Germinal center (tissue), 1 donor: ENCODE measurements at regions not wholly inside any gene's neighbourhood (a gene's known extent, or its start where the extent isn't known, plus 50 kb on each side); places are given as distances from the start of the nearest gene placed in this dataset.
A peak's percentile ranks its signal among the peaks of the same experiment; 100 is the strongest.

Experiments
- DNase-seq: peaks from one replicate; pipeline ENCODE4 v3.0.0; 2012; ENCODE audit warnings: mixed read lengths, low spot score

DNA sequence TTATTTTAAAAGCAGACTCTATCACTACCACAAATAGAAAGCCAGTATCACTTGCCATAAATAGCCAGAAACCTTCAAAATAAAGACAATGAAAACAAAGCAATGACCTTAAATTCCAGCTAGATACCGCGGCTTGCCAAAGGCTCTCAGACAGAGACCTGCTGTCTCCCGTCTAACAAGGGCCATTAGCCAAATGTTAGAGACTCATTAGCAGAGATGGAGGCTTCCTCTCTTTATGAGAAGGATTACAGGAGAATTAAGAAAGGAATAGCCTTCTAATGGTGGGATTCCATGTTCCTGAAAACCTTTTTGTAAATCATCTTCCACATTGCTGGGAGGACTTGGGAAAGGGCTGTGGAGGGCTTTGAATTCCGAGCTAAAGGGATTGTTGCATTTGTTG lies 206.7 kb downstream of the AACS start:
- no peak for DNase-seq

DNA sequence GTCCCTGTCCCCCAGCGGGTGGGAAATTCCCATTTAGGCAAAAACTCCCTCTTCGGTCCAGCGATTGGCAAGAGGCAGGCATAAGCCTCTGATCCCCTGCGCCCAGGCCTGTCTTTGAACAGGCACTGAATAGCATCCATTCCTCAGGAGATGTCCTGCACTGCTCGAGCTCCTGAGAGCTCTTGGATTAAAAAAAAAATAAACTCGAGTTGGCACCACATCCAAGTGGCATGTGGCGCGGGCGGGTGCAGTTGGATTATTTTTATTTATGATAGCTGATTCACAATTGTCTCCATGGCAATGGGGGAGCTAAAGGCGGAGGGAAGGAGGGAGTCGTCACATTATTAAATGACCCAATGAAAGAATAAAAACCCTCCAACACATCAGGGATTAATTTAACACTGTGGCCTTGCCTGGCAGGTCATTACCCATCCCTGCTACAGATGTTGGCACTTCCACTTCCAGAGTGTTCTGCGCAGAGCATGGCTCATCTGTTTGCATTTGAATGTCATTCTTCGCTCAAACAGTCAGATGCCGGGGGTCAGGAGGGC lies 207.2 kb downstream of the AACS start:
- no peak for DNase-seq

DNA sequence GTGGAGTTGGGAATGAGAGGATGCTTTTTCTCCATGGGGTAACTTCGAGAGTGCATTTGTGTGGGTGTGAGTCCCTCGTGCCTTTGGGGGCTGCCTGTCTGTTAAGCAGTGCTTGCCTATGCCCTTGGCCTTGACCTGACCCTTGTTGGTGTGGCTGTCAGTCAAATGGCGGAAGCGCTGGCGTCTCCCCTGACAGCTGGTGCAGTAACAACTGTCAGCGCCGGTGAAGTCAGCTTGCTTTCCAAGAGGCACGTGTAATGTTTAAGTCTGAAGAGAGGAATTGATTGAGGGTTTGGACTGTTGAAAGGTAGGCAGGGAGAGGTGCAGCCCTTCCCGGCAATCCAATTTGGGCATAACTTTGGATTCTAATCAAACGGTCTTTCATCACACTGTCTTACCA lies 211.3 kb downstream of the AACS start:
- no peak for DNase-seq

DNA sequence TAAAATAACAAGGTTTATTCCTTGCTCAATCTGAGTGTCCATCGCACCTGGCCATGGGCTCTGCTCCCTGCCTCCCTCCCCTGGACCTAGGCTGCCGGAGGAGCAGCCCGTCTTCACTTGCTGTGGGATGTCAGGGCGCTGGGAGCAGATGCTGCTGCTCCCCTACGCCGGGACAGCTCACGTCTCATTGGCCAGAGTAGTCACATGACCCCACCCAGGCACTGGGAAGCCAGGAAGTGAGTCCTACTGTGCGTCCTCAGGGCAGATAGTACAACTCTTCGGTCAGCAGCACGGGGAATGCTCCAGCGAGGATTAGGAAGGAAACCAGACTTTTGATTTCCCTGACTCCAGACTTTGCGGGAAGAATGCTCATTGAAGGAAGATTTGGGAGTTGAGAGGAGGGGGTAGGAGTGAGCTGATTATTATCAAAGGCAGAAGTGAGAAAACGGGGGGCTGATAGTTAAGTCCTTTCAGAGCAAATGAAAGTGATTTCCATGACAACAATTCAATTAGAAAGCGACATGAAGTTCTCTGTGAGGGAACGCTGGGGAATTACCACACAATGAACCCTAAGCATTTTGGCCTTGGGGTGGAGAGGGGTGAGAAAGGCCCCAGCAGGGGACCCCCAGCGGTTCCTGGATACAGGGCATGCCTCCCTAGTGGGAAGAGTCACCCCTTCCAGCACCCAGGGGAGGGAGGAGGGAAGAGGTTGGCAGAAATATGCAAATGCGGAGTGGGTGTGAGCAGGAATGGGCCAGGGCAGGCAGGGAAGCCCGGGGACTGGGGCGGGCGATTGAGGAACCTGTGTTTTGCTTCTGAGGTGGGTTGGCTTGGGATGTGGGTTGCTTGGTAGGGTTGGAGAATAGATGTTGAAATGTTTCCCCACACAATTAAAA lies 215.5 kb downstream of the AACS start:
- peak; percentile 38 for DNase-seq

DNA sequence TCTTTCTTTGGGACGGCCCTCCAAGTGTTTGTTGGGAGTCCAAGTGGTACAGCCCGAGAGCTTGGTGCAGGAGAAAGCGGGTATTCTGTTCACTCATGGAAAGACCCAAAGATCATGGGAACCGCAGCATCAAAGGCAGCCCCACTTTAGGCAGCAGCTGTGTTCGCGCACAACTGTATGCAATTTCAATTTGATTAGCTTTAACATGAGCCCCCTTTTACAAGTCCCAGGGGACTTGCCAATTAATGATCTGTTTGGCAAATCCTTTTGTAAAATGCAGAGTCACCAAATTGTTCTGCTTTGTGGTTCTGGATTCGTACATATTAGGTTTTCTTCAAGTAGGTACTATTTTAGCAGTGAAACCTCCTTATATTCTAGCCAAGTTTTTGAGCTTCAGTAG lies 217.7 kb downstream of the AACS start:
- no peak for DNase-seq

DNA sequence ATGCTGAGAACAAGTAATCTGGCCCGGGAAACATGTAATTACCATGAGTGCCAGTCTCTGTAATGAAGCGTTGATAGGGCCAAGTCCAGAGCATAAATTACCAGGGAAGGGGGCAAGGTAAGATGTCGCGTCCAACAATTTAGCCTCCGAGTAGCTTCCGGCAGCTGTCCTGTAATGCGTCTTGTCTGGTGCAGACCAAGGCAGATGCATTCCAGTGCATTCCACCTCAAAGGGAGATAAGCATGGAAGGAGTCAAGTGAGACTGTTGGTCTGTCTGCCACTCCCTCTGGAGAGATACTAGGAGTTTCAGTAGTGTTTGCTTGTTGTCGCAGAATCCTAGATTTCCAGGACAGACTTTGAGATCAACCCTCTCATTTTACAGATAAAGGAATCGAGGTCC lies 218.3 kb downstream of the AACS start:
- no peak for DNase-seq

DNA sequence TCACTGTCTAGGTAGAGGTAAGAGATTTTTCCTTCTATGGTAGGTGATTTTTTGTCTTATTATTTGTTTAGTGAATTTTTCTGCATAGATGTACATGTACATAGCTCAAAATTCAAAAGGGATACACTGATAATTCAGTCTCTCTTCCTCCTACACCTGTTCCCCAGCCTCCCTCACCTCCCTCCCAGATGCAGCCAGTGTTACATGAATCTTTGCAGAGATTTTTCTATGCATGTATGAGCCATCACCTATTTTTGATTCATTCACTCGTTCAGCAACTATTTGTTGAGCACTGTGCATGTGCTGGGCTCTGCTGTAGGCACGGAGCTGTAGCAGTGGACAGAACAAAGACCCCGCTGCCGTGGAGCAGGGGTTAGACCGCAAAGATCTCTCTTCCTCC lies 218.9 kb downstream of the AACS start:
- no peak for DNase-seq

DNA sequence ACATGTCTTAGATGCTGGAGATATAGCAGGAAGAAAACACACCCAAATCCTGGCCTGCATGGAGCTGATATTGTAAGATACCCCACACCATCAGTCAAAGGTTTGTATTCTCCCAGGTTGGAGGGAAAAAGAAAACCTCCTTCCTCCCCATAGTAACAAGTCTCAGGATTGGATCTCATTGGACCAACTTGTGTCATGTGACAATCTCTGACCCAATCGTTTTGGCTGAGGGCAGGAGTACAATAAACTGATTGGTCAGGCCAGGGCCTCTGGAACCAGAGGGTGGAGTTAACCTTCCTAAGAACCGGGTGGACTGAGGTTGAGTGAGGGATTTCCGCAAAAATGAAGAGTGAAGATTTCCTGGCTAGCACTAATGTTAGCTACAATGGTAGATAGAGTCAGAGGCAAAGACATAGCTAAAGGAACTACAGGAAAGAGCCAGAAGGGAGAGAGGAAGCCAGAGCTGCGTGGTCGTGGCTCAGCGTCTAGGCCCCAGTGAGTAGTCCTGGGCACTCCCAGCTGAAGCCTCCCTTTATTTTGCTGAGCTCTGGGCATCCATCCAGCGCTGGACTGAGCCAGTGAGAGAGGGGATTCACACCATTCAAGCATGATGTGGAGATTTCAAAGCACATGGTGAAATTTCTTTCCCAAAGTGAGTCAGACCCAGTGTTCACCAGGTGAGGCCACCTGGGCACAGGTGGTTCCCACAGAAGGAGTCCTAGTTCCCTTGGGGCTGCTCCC lies 219.9 kb downstream of the AACS start:
- peak; percentile 38 for DNase-seq

DNA sequence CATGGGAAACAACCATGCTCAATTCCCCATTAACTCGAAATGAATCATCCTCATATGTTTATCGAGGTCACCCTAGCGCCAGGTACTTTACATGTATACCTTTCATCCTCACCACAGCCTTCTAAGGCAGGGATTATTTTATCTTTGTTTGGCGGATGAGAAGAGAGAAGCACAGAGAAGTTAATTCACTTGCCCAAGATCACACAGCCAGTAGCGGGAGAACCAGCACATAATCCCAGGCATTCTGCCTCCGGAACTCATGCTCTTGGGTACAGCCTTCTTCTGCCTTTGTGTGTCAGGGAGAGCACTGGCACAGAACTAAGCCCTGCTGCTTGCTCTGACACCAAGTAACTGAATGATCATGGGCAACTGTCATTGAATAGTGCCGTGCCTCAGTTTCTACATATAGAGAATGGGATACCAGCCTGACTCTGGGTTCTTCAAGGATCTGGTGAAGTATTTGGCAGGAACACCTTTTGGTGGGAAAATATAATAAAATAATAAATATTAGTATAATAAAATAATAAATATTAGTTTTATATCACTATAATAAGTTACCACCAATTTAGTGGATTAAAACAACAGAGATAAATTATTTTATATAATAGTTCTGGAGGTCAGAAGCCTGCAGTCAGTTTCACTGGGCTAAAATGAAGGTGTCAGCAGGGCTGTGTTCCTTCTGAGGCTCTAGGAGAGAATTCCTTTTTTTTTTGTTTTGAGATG lies 220.9 kb downstream of the AACS start:
- DNase-seq: no peak

DNA sequence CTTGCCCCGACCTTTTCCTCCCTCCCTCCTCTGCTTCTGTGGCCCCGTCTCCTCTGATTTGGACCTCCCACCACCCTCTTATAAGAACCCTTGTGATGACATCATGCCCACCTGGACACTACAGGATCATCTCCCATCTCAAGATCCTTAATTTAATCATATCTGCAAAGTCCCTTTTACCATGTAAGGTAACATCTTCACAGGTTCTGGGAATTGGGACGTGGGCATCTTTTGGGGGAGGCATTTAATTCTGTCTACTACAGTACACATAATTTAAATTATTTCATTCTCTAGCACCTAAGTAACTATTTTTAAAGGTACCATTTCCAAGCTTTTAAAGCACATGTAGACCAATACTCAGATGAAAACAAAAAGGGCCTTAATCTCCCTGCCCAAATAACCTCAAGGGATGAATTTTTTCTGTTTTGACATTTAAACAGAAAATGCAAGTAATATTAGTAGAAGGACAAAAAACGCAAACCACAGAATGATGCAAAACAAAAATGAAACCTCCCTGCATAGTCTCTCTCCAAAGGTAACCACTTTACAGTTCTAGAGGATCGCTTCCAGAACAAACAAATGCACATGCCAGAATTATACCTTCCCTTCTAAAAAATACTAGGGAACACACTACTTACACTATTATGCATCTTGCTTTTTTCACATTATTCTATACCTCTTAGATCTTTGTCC lies 222.1 kb downstream of the AACS start:
- no peak for DNase-seq

DNA sequence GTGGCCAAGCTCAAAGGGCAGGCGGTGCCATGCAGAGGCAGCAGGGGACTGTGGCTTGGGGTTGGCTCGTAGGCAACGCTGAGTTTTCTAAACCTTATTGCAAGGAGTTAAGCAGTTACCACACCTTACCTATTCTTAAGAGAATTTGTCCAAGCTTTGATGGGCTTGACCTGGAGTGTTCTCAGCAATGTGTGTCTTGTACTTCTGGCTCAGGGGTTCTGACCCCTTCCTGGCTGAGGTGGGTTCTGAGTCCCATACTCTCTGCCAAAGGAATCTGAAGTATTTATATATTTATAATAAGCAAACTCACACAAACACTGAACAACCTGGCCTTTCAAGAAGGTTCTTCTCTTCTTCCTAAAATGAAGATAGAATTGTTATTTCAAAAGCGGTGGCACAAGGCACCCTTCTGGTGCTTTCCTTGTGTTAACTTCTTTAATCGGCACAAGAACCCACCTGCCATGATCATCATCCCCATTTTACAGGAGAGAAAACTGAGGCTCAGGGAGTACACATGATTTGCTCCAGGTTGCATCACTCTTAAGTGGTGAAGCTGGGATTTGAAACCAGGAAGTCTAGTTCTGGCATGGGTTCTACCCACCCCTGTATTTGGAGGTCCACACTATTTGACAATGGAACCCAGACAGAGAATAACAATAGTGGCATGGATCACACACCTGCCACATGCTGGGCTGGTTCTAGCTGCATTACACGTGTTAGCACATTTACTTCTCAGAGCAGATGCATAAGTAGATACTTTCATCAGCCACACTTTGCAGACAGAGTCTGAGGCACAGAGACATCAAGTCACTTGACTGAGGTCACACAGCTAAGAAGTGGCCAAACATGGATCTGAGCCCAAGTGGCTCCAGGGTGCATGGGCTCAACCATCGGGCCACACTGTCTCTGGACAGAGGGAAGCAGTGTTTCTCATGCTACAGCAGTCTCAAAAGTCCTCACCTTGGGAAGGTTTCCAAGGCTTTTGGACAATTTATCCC lies 224.0 kb downstream of the AACS start:
- no peak for DNase-seq

DNA sequence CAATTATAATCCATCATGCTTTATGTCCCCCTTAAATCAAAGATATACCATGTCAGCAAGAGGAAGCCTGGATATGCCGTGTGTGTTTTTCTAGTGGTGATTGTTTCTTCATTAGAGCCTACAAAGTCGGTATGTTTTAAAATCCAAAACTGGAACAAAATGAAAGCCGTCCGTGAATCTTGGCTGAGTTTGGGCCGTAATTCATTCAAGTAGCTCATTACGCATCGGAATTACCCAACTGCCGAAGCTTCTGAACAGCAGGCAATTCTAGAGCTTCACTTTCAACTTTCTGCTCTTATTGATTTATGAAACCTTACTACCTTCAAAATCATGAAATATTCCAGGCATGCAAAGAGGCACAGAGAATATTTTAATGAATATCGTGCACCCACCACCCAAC lies 224.7 kb downstream of the AACS start:
- no peak for DNase-seq

DNA sequence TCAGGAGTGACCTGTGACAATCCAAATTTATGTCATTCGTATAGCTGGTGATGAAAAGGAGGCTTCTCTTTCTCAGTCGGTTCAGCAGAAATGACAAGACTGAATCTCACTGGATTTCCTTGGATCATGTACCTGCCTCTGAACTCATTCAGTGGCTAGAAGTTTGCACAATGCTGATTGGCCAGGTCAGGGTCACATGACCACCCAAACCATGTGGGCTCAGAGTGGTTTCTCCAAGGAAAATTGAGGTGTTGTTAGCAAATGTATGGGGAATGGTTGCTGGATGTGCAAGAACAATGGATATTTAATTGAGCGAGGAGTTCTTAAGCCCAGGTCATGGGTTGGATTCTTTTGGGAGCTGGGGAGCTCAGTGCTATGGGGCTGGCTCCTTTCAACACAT lies 227.5 kb downstream of the AACS start:
- no peak for DNase-seq

DNA sequence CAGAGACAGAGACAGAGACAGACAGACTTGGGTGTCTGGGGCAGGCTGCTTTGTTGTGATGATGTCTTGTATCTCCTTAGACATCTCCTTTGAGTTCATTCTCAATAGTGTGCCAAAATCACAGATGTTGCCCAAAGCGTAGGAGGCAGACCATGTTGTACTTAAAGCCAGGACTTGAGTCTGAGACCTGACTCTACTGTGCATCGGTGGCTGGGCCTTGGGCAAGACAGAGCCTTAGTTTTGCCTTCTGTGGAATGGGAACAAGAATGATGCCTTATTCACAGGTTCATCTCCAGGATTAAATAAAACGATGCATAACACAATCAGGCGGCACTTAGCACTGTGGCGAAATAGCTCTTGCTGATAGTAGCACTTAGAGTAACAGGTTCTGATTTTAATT lies 230.3 kb downstream of the AACS start:
- DNase-seq: no peak

DNA sequence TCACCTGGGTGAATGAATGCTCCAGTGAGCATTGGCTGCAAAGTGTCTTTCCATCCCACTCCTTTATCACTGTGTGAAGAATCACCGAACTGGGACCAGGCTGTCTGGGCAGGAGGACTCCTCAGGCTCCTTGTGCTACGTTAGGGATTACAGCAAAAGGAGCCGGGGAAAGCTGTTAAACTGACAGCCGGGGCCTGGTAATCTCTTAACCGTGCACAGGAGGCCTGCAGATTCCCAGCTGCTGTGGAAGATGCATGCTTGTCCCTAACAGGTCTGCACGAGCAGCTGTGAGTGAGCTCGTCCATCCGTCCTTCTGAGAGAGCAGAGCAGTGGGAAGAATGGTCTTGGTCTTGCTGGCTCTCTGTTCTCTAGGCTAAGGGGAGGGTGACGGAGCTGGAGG lies 231.5 kb downstream of the AACS start:
- DNase-seq: no peak

DNA sequence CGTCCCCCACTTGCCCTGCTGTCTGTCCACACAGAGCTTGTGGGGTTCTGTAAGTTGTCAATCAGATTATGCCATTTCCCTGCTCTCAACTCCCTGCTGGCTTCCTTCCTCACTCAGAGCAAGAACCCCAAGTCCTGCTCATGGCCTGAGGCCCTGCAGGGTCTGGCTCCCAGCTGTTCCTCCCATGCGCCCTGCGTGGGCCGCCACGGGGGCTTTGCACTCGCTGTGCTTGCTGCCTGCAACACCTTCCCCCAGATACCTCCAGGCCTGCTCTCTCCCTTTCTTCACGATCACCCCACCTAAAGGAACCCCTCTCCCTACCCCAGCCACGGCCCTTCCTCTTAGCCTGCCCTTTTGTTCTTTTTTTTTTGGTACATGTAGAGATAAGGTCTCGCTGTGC lies 234.6 kb downstream of the AACS start:
- no peak for DNase-seq

DNA sequence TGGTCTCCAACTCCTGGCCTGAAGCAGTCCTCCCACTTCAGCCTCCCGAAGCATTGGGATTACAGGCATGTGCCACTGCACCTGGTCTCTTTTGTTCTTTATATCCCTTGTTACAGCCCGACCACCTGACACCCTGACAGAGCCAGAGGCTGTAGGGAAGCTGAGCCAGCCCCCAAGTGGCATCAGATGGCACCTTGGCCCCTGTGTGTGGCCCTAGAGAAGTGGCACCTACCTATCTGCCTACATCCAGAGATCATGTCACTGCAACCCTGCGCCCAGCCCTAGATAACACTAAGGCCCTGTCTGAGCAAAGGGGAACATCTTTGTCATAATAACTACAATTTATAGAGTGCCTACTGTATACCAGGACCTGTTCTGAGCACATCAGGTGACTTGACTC lies 235.0 kb downstream of the AACS start:
- no peak for DNase-seq

DNA sequence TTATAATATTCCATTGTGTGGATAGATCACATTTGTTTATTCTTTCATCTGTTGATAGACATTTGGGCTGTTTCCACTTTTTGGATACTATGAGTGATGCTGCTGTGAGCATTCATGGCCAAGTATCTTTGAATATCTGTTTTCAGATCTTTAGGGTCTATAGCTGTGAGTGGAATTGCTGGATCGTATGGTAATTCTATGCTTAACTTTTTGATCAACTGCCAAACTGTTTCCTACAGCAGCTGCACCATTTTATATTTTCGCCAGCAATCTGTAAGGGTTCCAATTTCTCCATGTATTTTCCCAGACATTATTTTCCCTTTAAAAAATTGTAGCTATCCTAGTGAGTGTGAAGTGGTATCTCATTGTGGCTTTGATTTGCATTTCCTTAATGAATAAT lies 238.1 kb downstream of the AACS start:
- DNase-seq: no peak

DNA sequence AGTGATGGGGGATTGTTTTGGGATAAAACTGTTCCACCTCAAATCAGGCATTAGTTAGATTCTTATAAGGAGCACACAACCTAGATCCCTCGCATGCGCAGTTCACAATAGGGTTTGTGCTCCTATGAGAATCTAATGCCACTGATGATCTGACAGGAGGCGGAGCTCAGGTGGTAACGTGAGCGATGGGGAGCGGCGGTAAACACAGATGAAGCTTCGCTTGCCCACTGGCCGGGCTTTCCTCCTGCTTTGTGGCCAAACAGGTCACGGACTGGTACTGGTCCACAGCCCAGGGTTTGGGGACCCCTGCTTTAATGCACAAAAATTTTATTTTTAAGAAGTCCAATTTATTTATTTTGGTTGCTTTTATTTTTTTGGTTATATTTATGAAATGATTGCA lies 238.8 kb downstream of the AACS start:
- no peak for DNase-seq

DNA sequence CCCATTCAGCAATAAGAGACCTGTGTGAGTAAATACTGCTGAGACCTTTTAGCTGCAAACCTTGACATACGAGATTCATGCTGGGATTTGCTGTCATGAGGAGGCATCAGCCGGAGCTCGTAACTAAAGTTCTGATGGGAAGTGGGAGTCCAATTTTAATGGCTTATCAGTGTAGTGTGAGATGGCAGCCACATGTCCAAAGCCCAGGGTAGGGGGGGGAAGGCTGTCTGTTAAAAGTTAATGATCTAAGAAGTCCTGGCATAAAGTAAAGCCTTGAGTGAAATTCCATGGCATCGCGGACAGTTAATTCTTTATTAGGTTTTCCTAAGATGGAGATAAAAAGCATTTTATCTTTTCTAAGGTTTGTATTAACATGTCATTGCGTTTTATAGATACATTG lies 240.0 kb downstream of the AACS start:
- no peak for DNase-seq

DNA sequence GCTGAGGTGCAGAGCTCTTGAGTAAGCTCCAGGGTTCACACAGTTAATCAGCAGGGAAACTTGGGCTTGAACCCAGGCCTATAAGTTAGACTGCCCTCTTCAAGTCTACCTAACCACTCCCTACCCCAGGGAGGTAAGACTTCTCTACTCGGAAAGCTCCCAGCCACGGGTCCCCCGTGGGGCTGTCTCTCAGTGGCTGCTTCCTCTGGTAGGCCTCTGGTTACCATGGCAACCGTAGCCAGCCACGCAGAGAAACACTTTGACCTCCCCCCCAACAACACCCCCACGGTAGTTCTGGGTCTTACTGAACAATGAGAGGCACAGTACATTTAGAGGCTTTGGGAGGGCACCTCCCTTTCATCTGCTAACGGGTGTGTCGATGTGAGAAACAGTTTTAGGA lies 245.2 kb downstream of the AACS start:
- no peak for DNase-seq
